Heart left ventricle (tissue), 13 donors: ENCODE measurements at regions not wholly inside any gene's neighbourhood (a gene's known extent, or its start where the extent isn't known, plus 50 kb on each side); places are given as distances from the start of the nearest gene placed in this dataset.

Experiments
- CTCF ChIP-seq, 12 donors: fragments of 200-600 bp; sonication (generic) in 4 of 12; IDR thresholded peaks; one replicate each; pipeline versions ENCODE4 v1.5.0 to v1.8.0; 2018 to 2022; ENCODE audit warnings: antibody characterized with exemption in 12 of 12, mild to moderate bottlenecking in 5 of 12
- POLR2A ChIP-seq, 2 donors: fragments of 450-650 bp; IDR thresholded peaks; one replicate each; pipeline ENCODE4 v1.6.1; 2017; ENCODE audit warnings: antibody characterized with exemption in 2 of 2, mild to moderate bottlenecking in 2 of 2, moderate library complexity in 2 of 2
- donor health status: ischemic (EF 13 %, LVEDD 7.1; RV severe dilation, severe dysfunction).
- donor health status: DM: no; HTN: yes; CAD: no.
- donor health status: DM: no; HTN: no; CAD: no.
- donor health status: ischemic (EF 25% LVEDD 6.9; RV normal size, moderate dysfunction).
- donor health status: ischemic (EF 25% LVEDD 5.7; RV mildly dilated, moderate dysfunction).
- donor health status: ischemic (EF 35%, LVEDD 5.7; RV mildly dilated, moderate dysfunction).
- donor health status: nonischemic (EF 11% LVEDD 7.7; RV severe dilation, severe dysfunction).
- donor health status: DM: yes; HTN: yes; CAD: no.
- donor health status: PGD.
- donor health status: ischemic (EF 29% LVEDD 5.4; RV normal size, mild dysfunction).
- donor health status: nonischemic (EF 23%, LVEDD 6.1; RV moderate dilation, normal function).

GRCh38 chr6:60867548-60867947, 1418.5 kb downstream of the KHDRBS2 start:
- TF ChIP-seq CTCF (IDR thresholded peaks at IDR 0.05) (no peak), POLR2A (IDR thresholded peaks at IDR 0.05) (no peak)
